CD8-positive, alpha-beta memory T cell (primary cell): ENCODE measurements at regions not wholly inside any gene's neighbourhood (a gene's known extent, or its start where the extent isn't known, plus 50 kb on each side); places are given as distances from the start of the nearest gene placed in this dataset.

Experiments
- CTCF ChIA-PET: fragments of 350-600 bp; sonication (Branson Sonifier 250); formaldehyde crosslinking; loops from one replicate; lab custom pipeline; 2021; ENCODE audit warnings: antibody characterized with exemption; lab: Charles Lee
- POLR2A ChIA-PET: fragments of 350-600 bp; sonication (Branson Sonifier 250); formaldehyde crosslinking; loops from one replicate; lab custom pipeline; 2021; ENCODE audit warnings: antibody characterized with exemption; lab: Charles Lee
- DNase-seq, 5 donors: peaks; one replicate each; pipeline versions ENCODE4 v3.0.0 to v3.0.0-alpha.2; 2020 to 2022; ENCODE audit warnings: mixed read lengths in 1 of 5
- H3K27ac ChIP-seq: one replicate; pipeline ENCODE4 v1.7.0; 2013; ENCODE audit warnings: low read depth, mild to moderate bottlenecking, low read length, moderate library complexity
- H3K27me3 ChIP-seq: 2 replicates; pipeline ENCODE4 v1.7.0; 2013; ENCODE audit warnings: low read length, mild to moderate bottlenecking; ENCODE audit not compliant: insufficient read depth, poor library complexity, severe bottlenecking
- H3K36me3 ChIP-seq: 2 replicates; pipeline ENCODE4 v1.7.0; 2013; ENCODE audit warnings: mild to moderate bottlenecking, low read length, moderate library complexity; ENCODE audit not compliant: insufficient read depth
- H3K4me1 ChIP-seq: 2 replicates; pipeline ENCODE4 v1.7.0; 2013; ENCODE audit warnings: mild to moderate bottlenecking, low read length, moderate library complexity; ENCODE audit not compliant: insufficient read depth
- H3K4me3 ChIP-seq: 2 replicates; pipeline ENCODE4 v1.7.0; 2013; ENCODE audit warnings: mild to moderate bottlenecking, low read length
- H3K9me3 ChIP-seq: 2 replicates; pipeline ENCODE4 v1.7.0; 2013; ENCODE audit warnings: mild to moderate bottlenecking, low read length
- H3K27ac Mint-ChIP-seq, 8 donors: one replicate each; pipeline ENCODE4 v1.8.0; 2020 to 2021; ENCODE audit warnings: mixed read lengths in 8 of 8, mild to moderate bottlenecking in 6 of 8, inconsistent platforms in 3 of 8, moderate library complexity in 3 of 8
- H3K27me3 Mint-ChIP-seq, 2 donors: one replicate each; pipeline ENCODE4 v1.8.0; 2020 to 2021; ENCODE audit warnings: mixed read lengths in 2 of 2, mild to moderate bottlenecking in 1 of 2, moderate library complexity in 1 of 2
- H3K36me3 Mint-ChIP-seq, 3 donors: one replicate each; pipeline ENCODE4 v1.8.0; 2020 to 2021; ENCODE audit warnings: mixed read lengths in 3 of 3, inconsistent platforms in 1 of 3, mild to moderate bottlenecking in 1 of 3
- H3K4me1 Mint-ChIP-seq, 3 donors: one replicate each; pipeline ENCODE4 v1.8.0; 2020 to 2021; ENCODE audit warnings: mixed read lengths in 3 of 3, inconsistent platforms in 1 of 3, mild to moderate bottlenecking in 1 of 3
- H3K4me3 Mint-ChIP-seq, 7 donors: one replicate each; pipeline ENCODE4 v1.8.0; 2020 to 2021; ENCODE audit warnings: mixed read lengths in 7 of 7, mild to moderate bottlenecking in 6 of 7, moderate library complexity in 4 of 7, inconsistent platforms in 2 of 7
- H3K9me3 Mint-ChIP-seq, 5 donors: one replicate each; pipeline ENCODE4 v1.8.0; 2020 to 2022; ENCODE audit warnings: mixed read lengths in 5 of 5, mild to moderate bottlenecking in 3 of 5, moderate library complexity in 2 of 5, inconsistent platforms in 1 of 5

- ChIA-PET CTCF (no interaction called here), POLR2A (no interaction called here)
- Mint-ChIP-seq H3K4me3 (no peak overlapping the region), H3K36me3 (peaks cover 0 to 3% (median 0%) of the 10 kb centered on the region in 3 donors), H3K9me3 (no peaks in the 10 kb centered on the region), H3K27me3 (no peaks in the 10 kb centered on the region), H3K27ac (no peak overlapping the region), H3K4me1 (peaks cover 4 to 6% (median 4%) of the 10 kb centered on the region in 3 donors)
- H3K27ac ChIP-seq: no peak overlapping the region
- no peaks in the 10 kb centered on the region for H3K27me3 ChIP-seq
- H3K9me3 ChIP-seq: no peaks in the 10 kb centered on the region
- no peaks in the 10 kb centered on the region for H3K4me1 ChIP-seq
- H3K36me3 ChIP-seq: no peaks in the 10 kb centered on the region
- DNase-seq: no peak
- no peak overlapping the region for H3K4me3 ChIP-seq
Observed at GRCh38 chr14:100432652-100433427, 109.7 kb downstream of the SLC25A47 start.

- no peak overlapping the region for H3K4me3 Mint-ChIP-seq
- H3K4me1 Mint-ChIP-seq: peaks cover 4 to 6% (median 4%) of the 10 kb centered on the region in 3 donors
Observed at GRCh38 chr14:100433428-100433814, 110.3 kb downstream of the SLC25A47 start.

GRCh38 chr14:100434033-100434601 lies 111.0 kb downstream of the SLC25A47 start:
- no peaks in the 10 kb centered on the region for H3K27me3 ChIP-seq
- ChIA-PET POLR2A (no interaction called here), CTCF (no interaction called here)
- no peak overlapping the region for H3K4me3 ChIP-seq
- Mint-ChIP-seq H3K27me3 (no peaks in the 10 kb centered on the region), H3K4me3 (no peak overlapping the region), H3K27ac (peak overlapping the region in 2 of 8 donors; percentile 14 to 84), H3K36me3 (no peaks in the 10 kb centered on the region), H3K4me1 (peaks cover 4 to 6% (median 4%) of the 10 kb centered on the region in 3 donors), H3K9me3 (no peaks in the 10 kb centered on the region)
- H3K4me1 ChIP-seq: no peaks in the 10 kb centered on the region
- DNase-seq: no peak
- H3K9me3 ChIP-seq: no peaks in the 10 kb centered on the region
- H3K36me3 ChIP-seq: no peaks in the 10 kb centered on the region
- H3K27ac ChIP-seq: no peak overlapping the region

More at GRCh38 chr14:100433428-100433814, 110.3 kb downstream of the SLC25A47 start:
- H3K27ac ChIP-seq: no peak overlapping the region
- H3K27me3 Mint-ChIP-seq: no peaks in the 10 kb centered on the region
- H3K36me3 ChIP-seq: no peaks in the 10 kb centered on the region
- no peak for DNase-seq
- no peaks in the 10 kb centered on the region for H3K4me1 ChIP-seq
- no peak overlapping the region for H3K4me3 ChIP-seq
- no peak overlapping the region for H3K27ac Mint-ChIP-seq
- CTCF ChIA-PET: no interaction called here
- H3K27me3 ChIP-seq: no peaks in the 10 kb centered on the region
- no peaks in the 10 kb centered on the region for H3K9me3 ChIP-seq
- no peaks in the 10 kb centered on the region for H3K9me3 Mint-ChIP-seq
- H3K36me3 Mint-ChIP-seq: peaks cover 0 to 3% (median 0%) of the 10 kb centered on the region in 3 donors
- POLR2A ChIA-PET: no interaction called here

GRCh38 chr14:100434911-100435438 lies 111.8 kb downstream of the SLC25A47 start:
- H3K36me3 Mint-ChIP-seq: no peaks in the 10 kb centered on the region
- no peak overlapping the region for H3K4me3 ChIP-seq
- H3K4me1 ChIP-seq: no peaks in the 10 kb centered on the region
- no peak overlapping the region for H3K27ac Mint-ChIP-seq
- CTCF ChIA-PET: no interaction called here
- DNase-seq: no peak
- H3K4me3 Mint-ChIP-seq: no peak overlapping the region
- H3K9me3 Mint-ChIP-seq: no peaks in the 10 kb centered on the region
- H3K4me1 Mint-ChIP-seq: peaks cover 4 to 10% (median 4%) of the 10 kb centered on the region in 3 donors
- no peaks in the 10 kb centered on the region for H3K9me3 ChIP-seq
- no peaks in the 10 kb centered on the region for H3K36me3 ChIP-seq
- no peaks in the 10 kb centered on the region for H3K27me3 Mint-ChIP-seq
- H3K27me3 ChIP-seq: no peaks in the 10 kb centered on the region
- H3K27ac ChIP-seq: no peak overlapping the region
- POLR2A ChIA-PET: no interaction called here

GRCh38 chr14:100435459-100435858 lies 112.3 kb downstream of the SLC25A47 start:
- no peaks in the 10 kb centered on the region for H3K4me1 ChIP-seq
- DNase-seq: no peak
- H3K27ac ChIP-seq: no peak overlapping the region
- H3K27ac Mint-ChIP-seq: peak overlapping the region in 1 of 8 donors; percentile 25
- CTCF ChIA-PET: no interaction called here
- POLR2A ChIA-PET: no interaction called here
- no peaks in the 10 kb centered on the region for H3K36me3 Mint-ChIP-seq
- no peaks in the 10 kb centered on the region for H3K9me3 Mint-ChIP-seq
- H3K4me3 ChIP-seq: no peak overlapping the region
- no peaks in the 10 kb centered on the region for H3K27me3 Mint-ChIP-seq
- no peaks in the 10 kb centered on the region for H3K9me3 ChIP-seq
- no peaks in the 10 kb centered on the region for H3K36me3 ChIP-seq
- peaks cover 4 to 11% (median 4%) of the 10 kb centered on the region in 3 donors for H3K4me1 Mint-ChIP-seq
- H3K4me3 Mint-ChIP-seq: no peak overlapping the region
- no peaks in the 10 kb centered on the region for H3K27me3 ChIP-seq

GRCh38 chr14:100436745-100437406 lies 113.7 kb downstream of the SLC25A47 start:
- POLR2A ChIA-PET: no interaction called here
- no peaks in the 10 kb centered on the region for H3K27me3 ChIP-seq
- H3K36me3 Mint-ChIP-seq: no peaks in the 10 kb centered on the region
- H3K27me3 Mint-ChIP-seq: peaks cover 0 to 2% of the 10 kb centered on the region in 2 donors
- peak overlapping the region in 1 of 8 donors; percentile 86 for H3K27ac Mint-ChIP-seq
- H3K4me3 Mint-ChIP-seq: no peak overlapping the region
- H3K4me3 ChIP-seq: no peak overlapping the region
- H3K4me1 ChIP-seq: no peaks in the 10 kb centered on the region
- no peaks in the 10 kb centered on the region for H3K9me3 Mint-ChIP-seq
- no peak overlapping the region for H3K27ac ChIP-seq
- CTCF ChIA-PET: interaction anchor here (3.8 kb wide), 1 partner anchor 208 kb away, joined by 25 read pairs; no protein-coding TSS in a partner anchor
- no peaks in the 10 kb centered on the region for H3K9me3 ChIP-seq
- no peaks in the 10 kb centered on the region for H3K36me3 ChIP-seq
- DNase-seq: no peak
- H3K4me1 Mint-ChIP-seq: peaks cover 4 to 12% (median 11%) of the 10 kb centered on the region in 3 donors

GRCh38 chr14:100438271-100438670 lies 115.1 kb downstream of the SLC25A47 start:
- H3K9me3 Mint-ChIP-seq: no peaks in the 10 kb centered on the region
- H3K27me3 Mint-ChIP-seq: peaks cover 0 to 2% of the 10 kb centered on the region in 2 donors
- no peaks in the 10 kb centered on the region for H3K36me3 Mint-ChIP-seq
- H3K4me3 ChIP-seq: no peak overlapping the region
- ChIA-PET CTCF (interaction anchor here (1.0 to 3.8 kb wide), 3 partner anchors 9 to 207 kb away, joined by 3 to 25 read pairs (median 4); no protein-coding TSS in a partner anchor), POLR2A (no interaction called here)
- H3K27ac Mint-ChIP-seq: no peak overlapping the region
- no peaks in the 10 kb centered on the region for H3K36me3 ChIP-seq
- no peak overlapping the region for H3K4me3 Mint-ChIP-seq
- H3K4me1 Mint-ChIP-seq: peaks cover 4 to 15% (median 13%) of the 10 kb centered on the region in 3 donors
- no peaks in the 10 kb centered on the region for H3K9me3 ChIP-seq
- H3K27ac ChIP-seq: no peak overlapping the region
- no peak for DNase-seq
- no peaks in the 10 kb centered on the region for H3K4me1 ChIP-seq
- no peaks in the 10 kb centered on the region for H3K27me3 ChIP-seq
